Activated CD8-positive, alpha-beta memory T cell treated with anti-CD3 and anti-CD28 coated beads for 48 hours (primary cell): ENCODE measurements at regions not wholly inside any gene's neighbourhood (a gene's known extent, or its start where the extent isn't known, plus 50 kb on each side); places are given as distances from the start of the nearest gene placed in this dataset.
A peak's percentile ranks its signal among the peaks of the same experiment; 100 is the strongest.
"Not testable (repeated sequence)": the region's sequence is repeated elsewhere in the genome, so short reads cannot be mapped to it uniquely, and the experiment has no call there.

ENCODE experiments used
- DNase-seq, 3 experiments: peaks; one replicate each; pipeline ENCODE4 v3.0.0-alpha.2; 2020; ENCODE audit warnings: low read depth in 2 of 3, low spot score in 2 of 3

- DNase-seq = no peak
These were observed 77.4 kb upstream of the MEGF10 start for GRCh38 chr5:127213231-127213630.

DNA sequence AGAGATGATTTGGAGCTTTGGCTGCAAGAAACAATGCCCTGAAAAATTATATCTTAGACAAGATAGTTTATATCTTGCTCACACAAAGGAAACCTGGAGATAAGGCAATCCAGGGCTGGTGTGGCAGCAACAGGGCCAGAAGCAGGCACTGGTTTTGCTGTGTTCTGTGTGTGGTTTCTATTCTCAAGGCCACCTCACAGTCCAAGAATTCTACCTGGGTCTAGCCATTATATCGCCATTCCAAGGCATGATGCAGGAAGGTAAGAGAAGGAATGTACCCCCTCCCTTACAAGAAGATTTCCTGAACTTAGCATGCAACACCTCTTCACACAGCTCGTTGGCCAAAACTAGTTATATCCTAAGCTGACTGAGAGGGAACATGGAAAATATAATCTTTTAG is 74.5 kb upstream of the MEGF10 start:
- DNase-seq = no peak

DNA sequence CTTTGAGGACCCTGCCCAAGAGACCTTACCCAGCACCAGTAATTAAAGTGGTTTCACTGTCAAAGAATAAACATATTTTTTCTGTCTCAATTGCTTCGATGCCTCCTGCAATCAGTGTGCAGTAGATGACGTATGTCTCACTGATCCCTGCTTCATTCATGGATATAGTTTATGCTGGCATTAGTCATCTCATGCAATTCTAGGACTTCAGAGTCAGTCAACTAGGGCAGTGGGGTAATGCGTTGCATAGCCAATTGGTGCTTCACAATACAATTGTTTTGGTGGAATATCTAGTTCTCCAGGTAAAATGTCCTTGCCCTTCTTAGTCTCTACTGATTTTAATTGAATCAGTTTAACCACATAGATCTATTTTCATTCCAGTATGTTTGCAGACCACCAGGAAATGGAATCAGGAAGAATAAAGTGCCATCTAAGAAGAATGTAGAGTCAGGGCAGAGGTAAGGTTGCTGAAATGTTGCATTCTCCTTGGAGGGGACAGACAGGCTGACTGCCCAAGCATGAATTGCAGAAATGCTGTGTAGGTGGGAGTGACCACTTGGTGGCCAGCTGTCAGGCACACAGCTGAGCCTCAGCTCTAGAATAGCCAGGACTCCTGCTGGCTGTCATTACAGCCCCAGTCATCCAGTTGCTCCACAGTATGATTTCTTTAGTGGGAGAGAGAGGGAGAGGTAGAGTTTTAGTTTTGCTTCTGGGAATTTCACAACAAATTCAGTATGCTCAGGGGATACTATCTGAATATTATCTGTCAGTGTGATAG is 73.5 kb upstream of the MEGF10 start:
- DNase-seq = no peak

DNA sequence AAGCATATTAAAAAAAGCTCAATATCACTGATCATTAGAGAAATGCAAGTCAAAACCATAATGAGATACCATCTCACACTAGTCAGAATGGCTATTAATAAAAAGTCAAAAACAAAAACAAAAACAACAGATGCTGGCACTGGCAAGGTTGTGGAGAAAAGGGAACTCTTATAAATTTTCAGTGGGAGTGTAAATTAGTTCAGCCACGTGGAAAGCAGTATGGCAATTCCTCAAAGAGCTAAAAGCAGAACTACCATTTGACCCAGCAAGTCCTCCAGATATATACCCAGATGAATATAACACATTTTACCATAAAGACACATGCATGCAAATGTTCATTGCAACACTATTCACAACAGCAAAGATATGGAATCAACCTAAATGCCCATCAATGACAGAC is 68.7 kb upstream of the MEGF10 start:
- not testable (repeated sequence) for DNase-seq

DNA sequence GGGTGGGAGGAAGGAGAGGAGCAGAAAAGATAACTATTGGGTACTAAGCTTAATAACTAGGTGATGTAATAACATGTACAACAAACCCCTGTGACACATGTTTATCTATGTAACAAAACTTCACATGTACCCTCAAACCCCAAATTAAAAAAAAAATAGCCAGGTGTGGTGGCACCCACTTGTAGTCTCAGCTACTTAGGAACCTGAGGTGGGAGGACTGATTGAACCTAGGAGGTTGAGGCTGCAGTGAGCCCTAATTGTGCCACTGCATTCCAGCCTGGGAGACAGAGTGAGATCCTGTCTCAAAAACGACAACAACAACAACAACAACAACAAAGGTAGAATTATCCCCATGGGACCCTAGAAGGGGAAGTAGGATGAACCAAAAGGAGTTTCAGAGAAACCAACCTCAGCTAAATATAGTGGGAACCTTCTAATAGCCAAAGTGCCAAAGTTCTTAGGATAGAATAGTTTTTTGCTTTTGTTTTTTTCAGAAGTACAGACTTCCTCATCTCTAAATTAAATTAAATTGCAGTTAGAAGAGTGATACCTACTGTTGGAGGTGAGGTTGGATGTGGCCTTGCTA is 67.9 kb upstream of the MEGF10 start:
- not testable (repeated sequence) for DNase-seq

DNA sequence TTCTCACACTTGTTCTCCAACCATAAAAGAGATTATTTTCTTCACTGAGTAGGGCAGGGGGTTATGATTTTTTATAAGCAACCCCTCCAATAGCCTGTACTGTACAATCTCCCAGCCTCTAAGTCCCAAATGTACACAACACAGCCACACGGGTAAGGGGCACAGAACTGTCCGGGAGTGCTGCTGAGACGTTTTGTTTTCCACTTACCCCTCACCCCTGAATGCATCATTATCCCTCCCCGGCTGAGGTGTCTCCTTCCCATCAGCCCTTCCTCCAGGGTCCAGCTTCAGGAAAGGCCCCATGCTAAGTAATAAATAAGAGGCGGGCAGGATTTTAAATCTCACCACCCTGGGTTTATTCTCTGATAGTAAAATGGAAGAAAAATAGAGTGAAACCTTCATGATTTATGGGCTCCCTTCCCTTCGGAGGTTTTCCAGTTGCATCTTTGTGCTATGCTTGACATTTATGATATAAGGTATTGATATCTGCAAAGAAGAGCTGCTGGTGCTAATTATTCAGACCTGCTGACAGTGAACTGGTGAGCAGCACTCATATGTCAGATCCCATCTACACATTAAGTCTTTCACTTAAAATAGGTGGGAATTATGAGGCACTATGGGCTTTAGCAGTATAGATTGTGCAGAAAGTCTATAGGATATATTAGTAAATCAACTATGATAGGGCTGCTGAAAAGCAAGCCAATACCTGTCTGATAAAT is 67.2 kb upstream of the MEGF10 start:
- no peak for DNase-seq

- no peak for DNase-seq
These were observed 62.7 kb upstream of the MEGF10 start for GRCh38 chr5:127227881-127228280.

DNA sequence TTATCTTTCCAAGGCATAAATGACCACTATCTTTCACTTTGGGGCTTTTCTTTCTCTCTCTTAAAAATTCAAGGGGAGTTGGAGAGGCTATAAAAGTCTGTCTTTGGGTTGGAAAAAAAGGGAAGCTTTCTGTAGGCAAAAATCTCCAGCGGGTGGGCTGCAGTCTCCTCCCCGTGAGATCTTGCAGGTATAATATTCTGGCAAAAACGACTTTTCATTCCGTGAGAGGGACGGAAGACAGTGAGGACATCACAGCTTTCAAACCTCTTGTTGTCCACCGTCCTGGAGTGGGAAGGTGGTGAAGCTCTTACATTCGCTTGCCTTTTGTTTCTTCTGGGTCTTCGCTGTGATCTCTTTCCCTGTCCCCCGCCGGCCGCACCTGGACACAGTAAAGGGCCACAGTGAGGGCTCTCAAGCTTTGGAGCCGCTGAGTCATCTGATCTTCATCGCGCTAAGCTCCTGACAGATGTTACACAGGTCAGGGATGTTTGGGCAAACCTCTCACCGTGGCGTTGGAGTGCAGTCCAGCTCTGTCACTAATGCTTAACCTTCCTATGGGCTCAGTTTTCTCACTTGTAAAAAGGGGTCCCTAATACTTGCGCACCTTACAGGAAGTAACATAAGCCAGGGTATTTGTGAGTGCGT is 61.9 kb upstream of the MEGF10 start:
- no peak for DNase-seq

DNA sequence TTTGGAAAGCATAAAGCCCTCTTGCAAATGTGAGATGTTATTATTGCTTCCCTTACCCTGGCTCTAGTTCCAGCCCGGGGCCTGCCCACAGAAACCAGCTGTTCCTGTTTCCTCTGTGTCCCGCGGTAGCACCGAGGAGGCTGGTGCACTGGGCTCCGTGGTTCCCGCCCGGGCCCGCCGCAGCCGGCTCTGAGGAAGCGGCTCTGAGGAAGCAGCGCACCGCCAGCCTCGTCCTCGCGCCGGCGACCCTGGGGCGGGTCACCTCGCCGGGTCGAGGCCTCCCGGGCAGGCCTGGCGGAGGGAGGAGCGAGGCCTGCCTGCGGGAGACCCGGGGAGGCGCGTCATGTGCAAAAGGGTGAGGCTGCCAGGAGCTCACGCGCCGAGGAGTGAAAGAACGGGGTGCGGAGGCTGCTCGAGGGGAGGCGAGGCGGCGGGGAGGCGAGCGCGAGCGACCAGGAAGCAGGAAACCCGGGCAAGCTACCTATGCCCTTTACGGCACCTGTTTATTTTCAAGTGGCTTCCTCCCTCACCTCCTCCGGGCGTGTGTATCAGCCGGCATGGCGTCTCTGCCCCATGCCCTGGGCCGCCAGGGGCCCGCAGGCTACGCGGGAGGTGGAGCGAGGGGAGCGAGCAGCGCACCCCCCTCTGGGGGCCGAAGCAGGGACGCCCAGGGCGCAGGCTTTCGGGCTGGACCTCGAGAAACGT is 61.3 kb upstream of the MEGF10 start:
- peak; percentile 16 to 26 (median 16) for DNase-seq

DNA sequence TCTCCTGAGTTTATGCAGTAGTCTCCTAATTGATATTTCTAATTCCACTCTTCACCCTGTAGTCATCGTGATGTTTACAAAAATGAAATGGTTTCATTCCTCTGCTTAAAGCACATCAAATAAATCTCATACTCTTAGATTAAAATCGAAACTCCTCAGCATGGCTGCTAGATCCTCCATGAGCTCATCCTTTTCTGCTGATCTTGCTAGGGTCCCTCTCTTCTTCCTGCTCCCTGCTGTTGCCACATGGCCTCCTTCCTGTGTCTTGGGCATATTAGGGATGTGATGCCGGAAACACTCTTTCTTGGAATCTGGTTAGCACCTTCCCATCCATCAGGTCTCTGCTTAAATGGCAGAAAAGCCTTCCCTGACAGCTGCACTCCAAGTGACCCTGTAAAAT is 59.5 kb upstream of the MEGF10 start:
- DNase-seq = no peak

- DNase-seq = no peak
These were observed 57.0 kb upstream of the MEGF10 start for GRCh38 chr5:127233590-127233989.

DNA sequence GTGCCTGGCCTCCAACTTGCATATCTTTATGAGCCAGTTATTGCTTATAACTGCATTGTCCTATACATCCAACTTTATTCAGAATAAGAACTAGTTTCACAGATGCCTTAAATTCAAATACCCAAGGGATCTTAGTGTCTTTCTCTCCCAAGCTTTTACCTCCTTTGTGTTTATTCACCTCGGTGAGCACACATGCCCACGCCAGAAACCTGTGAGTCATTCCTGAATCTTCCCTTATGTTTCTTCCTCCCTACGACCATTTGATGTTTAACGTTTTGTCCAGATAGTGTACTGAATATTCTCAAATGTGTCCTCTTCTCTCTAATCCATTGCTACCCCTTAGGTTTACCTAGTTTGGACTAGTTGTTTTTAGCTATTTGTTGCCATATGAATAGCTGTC is 55.5 kb upstream of the MEGF10 start:
- no peak for DNase-seq

DNA sequence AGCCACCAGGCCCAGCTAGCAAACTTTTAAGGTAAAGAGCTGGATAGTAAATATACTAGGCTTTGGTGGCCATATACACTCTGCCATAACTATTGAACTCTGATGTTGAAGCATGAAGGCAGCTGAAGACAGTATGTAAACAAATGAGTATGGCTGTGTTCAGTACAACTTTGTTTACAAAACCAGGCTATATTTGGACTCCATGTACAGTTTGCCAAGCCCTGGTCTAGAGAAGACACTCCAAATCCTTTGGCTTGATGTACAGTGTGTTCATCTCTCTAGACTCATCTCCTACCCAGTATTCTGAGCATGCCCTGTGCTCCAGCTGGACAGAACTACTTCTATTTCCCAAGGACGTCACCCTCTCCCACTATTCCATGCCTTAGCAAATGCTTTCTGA is 54.3 kb upstream of the MEGF10 start:
- DNase-seq = no peak
